ENCODE measurements at regions not wholly inside any gene's neighbourhood (a gene's known extent, or its start where the extent isn't known, plus 50 kb on each side); places are given as distances from the start of the nearest gene placed in this dataset.

- Mint-ChIP-seq H3K4me1 (no peaks in the 10 kb centered on the region), H3K27me3 (peaks cover 20% of the 10 kb centered on the region), H3K4me3 (no peak overlapping the region), H3K27ac (no peak overlapping the region), H3K9me3 (ENCODE audit: insufficient read depth) (no peaks in the 10 kb centered on the region)
- no peaks in the 10 kb centered on the region for H3K36me3 ChIP-seq (replicated peaks in 1 of 2; ENCODE audit: control extremely low read depth in 1 of 2, control insufficient read depth in 1 of 2, extremely low read depth in 1 of 2, insufficient read depth in 2 of 2, low read length in 1 of 2)
- DNase-seq (no peak), ATAC-seq (ENCODE audit: low read depth) (no peak)
- WGBS (ENCODE audit: insufficient coverage): 92% methylated on average over 3 of the region's 4 CpGs
- TF ChIP-seq EZH2 (IDR thresholded peaks at IDR 0.05; ENCODE audit: borderline replicate concordance, insufficient read depth, low read depth, low read length, poor library complexity, severe bottlenecking) (no peak), CTCF (IDR thresholded peaks at IDR 0.05) (no peak)
- ChIA-PET CTCF (no interaction called here), POLR2A (no interaction called here)
- H4K20me1 ChIP-seq (ENCODE audit: control insufficient read depth, insufficient read depth, low read length, poor library complexity, severe bottlenecking): no peaks in the 10 kb centered on the region
- H2AFZ ChIP-seq (ENCODE audit: insufficient read depth, low read depth, low read length, poor library complexity, severe bottlenecking): no peak overlapping the region
- H3K27ac ChIP-seq (ENCODE audit: low read length in 2 of 2): no peak overlapping the region
- H3K4me2 ChIP-seq (replicated peaks; ENCODE audit: low read depth, low read length, poor library complexity, severe bottlenecking): no peak overlapping the region
- intact Hi-C loops (cut with micrococcal nuclease): no loop called here
- no peaks in the 10 kb centered on the region for H3K79me2 ChIP-seq (ENCODE audit: control insufficient read depth, insufficient read depth, low read length)
- no peak overlapping the region for H3K4me3 ChIP-seq (ENCODE audit: control extremely low read depth in 1 of 5, extremely low read depth in 1 of 5, insufficient read depth in 1 of 5, low read depth in 2 of 5, low read length in 4 of 5)
- H3K9me3 ChIP-seq (ENCODE audit: control extremely low read depth in 1 of 3, control insufficient read depth in 2 of 3, insufficient read depth in 1 of 3, low read length in 2 of 3): no peaks in the 10 kb centered on the region
- H3K27me3 ChIP-seq (replicated peaks in 1 of 4; ENCODE audit: control extremely low read depth in 1 of 4, control insufficient read depth in 3 of 4, insufficient read depth in 4 of 4, low read length in 3 of 4): peaks cover 0 to 5% (median 2%) of the 10 kb centered on the region in 4 experiments
- H3K4me1 ChIP-seq (ENCODE audit: control insufficient read depth in 2 of 2, insufficient read depth in 2 of 2, low read length in 2 of 2): no peaks in the 10 kb centered on the region
- H3K9ac ChIP-seq (ENCODE audit: low read length): no peak overlapping the region
Measured at GRCh38 chr1:22385537-22385936, 66.1 kb upstream of the ZBTB40 start.

- H3K4me1 ChIP-seq (ENCODE audit: control insufficient read depth in 2 of 2, insufficient read depth in 2 of 2, low read length in 2 of 2): no peaks in the 10 kb centered on the region
- no peak overlapping the region for H3K9ac ChIP-seq (ENCODE audit: low read length)
- H3K27ac Mint-ChIP-seq: no peak overlapping the region
- no peaks in the 10 kb centered on the region for H3K9me3 ChIP-seq (ENCODE audit: control extremely low read depth in 1 of 3, control insufficient read depth in 2 of 3, insufficient read depth in 1 of 3, low read length in 2 of 3)
- H3K4me2 ChIP-seq (replicated peaks; ENCODE audit: low read depth, low read length, poor library complexity, severe bottlenecking): no peak overlapping the region
- WGBS (ENCODE audit: insufficient coverage): 92% methylated on average over 3 of the region's 3 CpGs
- no peaks in the 10 kb centered on the region for H3K9me3 Mint-ChIP-seq (ENCODE audit: insufficient read depth)
- H3K36me3 ChIP-seq (replicated peaks in 1 of 2; ENCODE audit: control extremely low read depth in 1 of 2, control insufficient read depth in 1 of 2, extremely low read depth in 1 of 2, insufficient read depth in 2 of 2, low read length in 1 of 2): no peaks in the 10 kb centered on the region
- intact Hi-C loops (cut with micrococcal nuclease): no loop called here
- no peak overlapping the region for H3K27ac ChIP-seq (ENCODE audit: low read length in 2 of 2)
- H2AFZ ChIP-seq (ENCODE audit: insufficient read depth, low read depth, low read length, poor library complexity, severe bottlenecking): no peak overlapping the region
- H3K27me3 Mint-ChIP-seq: peaks cover 17% of the 10 kb centered on the region
- ChIA-PET CTCF (no interaction called here), POLR2A (no interaction called here)
- no peaks in the 10 kb centered on the region for H3K79me2 ChIP-seq (ENCODE audit: control insufficient read depth, insufficient read depth, low read length)
- peaks cover 0 to 5% (median 2%) of the 10 kb centered on the region in 4 experiments for H3K27me3 ChIP-seq (replicated peaks in 1 of 4; ENCODE audit: control extremely low read depth in 1 of 4, control insufficient read depth in 3 of 4, insufficient read depth in 4 of 4, low read length in 3 of 4)
- no peaks in the 10 kb centered on the region for H3K4me1 Mint-ChIP-seq
- TF ChIP-seq CTCF (IDR thresholded peaks at IDR 0.05) (no peak), EZH2 (IDR thresholded peaks at IDR 0.05; ENCODE audit: borderline replicate concordance, insufficient read depth, low read depth, low read length, poor library complexity, severe bottlenecking) (no peak)
- DNase-seq (no peak), ATAC-seq (ENCODE audit: low read depth) (no peak)
- H4K20me1 ChIP-seq (ENCODE audit: control insufficient read depth, insufficient read depth, low read length, poor library complexity, severe bottlenecking): no peaks in the 10 kb centered on the region
- H3K4me3 ChIP-seq (ENCODE audit: control extremely low read depth in 1 of 5, extremely low read depth in 1 of 5, insufficient read depth in 1 of 5, low read depth in 2 of 5, low read length in 4 of 5): no peak overlapping the region
- no peak overlapping the region for H3K4me3 Mint-ChIP-seq
Measured at GRCh38 chr1:22386774-22387173, 64.9 kb upstream of the ZBTB40 start.
